ENCODE measurements at regions not wholly inside any gene's neighbourhood (a gene's known extent, or its start where the extent isn't known, plus 50 kb on each side); places are given as distances from the start of the nearest gene placed in this dataset.
A peak's percentile ranks its signal among the peaks of the same experiment; 100 is the strongest.

- Histone ChIP-seq H3K4me3 (ENCODE audit: low read length) (no peak overlapping the region), H3K27ac (ENCODE audit: low read length) (no peak overlapping the region), H3K9me3 (replicated peaks; ENCODE audit: control insufficient read depth, low read depth, low read length) (no peaks in the 10 kb centered on the region), H3K36me3 (ENCODE audit: control insufficient read depth, insufficient read depth, low read length) (no peaks in the 10 kb centered on the region), H3K4me1 (ENCODE audit: control insufficient read depth, insufficient read depth, low read length) (peaks cover 3% of the 10 kb centered on the region), H3K27me3 (ENCODE audit: control insufficient read depth, insufficient read depth, low read length) (no peaks in the 10 kb centered on the region)
- no peak for DNase-seq
Observed at GRCh38 chr1:157893686-157894085, 52.1 kb upstream of the CD5L start.

- H3K36me3 ChIP-seq (ENCODE audit: control insufficient read depth, insufficient read depth, low read length), result no peaks in the 10 kb centered on the region
- WGBS (ENCODE audit: insufficient coverage), result 50% methylated on average over 2 of the region's 5 CpGs
- no peaks in the 10 kb centered on the region for H3K9me3 ChIP-seq (replicated peaks; ENCODE audit: control insufficient read depth, low read depth, low read length)
- H3K4me3 ChIP-seq (ENCODE audit: low read length), result no peak overlapping the region
- peak; percentile 80 for DNase-seq
- H3K27ac ChIP-seq (ENCODE audit: low read length), result no peak overlapping the region
- peaks cover 3% of the 10 kb centered on the region for H3K4me1 ChIP-seq (ENCODE audit: control insufficient read depth, insufficient read depth, low read length)
- no peaks in the 10 kb centered on the region for H3K27me3 ChIP-seq (ENCODE audit: control insufficient read depth, insufficient read depth, low read length)
Observed at GRCh38 chr1:157894613-157895165, 53.1 kb upstream of the CD5L start.

- H3K27ac ChIP-seq (ENCODE audit: low read length), result no peak overlapping the region
- H3K4me3 ChIP-seq (ENCODE audit: low read length), result no peak overlapping the region
- 75% methylated on average over 1 of the region's 1 CpG for WGBS (ENCODE audit: insufficient coverage)
- no peaks in the 10 kb centered on the region for H3K36me3 ChIP-seq (ENCODE audit: control insufficient read depth, insufficient read depth, low read length)
- H3K27me3 ChIP-seq (ENCODE audit: control insufficient read depth, insufficient read depth, low read length), result no peaks in the 10 kb centered on the region
- no peaks in the 10 kb centered on the region for H3K4me1 ChIP-seq (ENCODE audit: control insufficient read depth, insufficient read depth, low read length)
- no peak for DNase-seq
- peaks cover 4% of the 10 kb centered on the region for H3K9me3 ChIP-seq (replicated peaks; ENCODE audit: control insufficient read depth, low read depth, low read length)
Observed at GRCh38 chr1:157910270-157910669, 68.7 kb upstream of the CD5L start.

- no peak for DNase-seq
- Histone ChIP-seq H3K4me1 (ENCODE audit: control insufficient read depth, insufficient read depth, low read length) (no peaks in the 10 kb centered on the region), H3K27me3 (ENCODE audit: control insufficient read depth, insufficient read depth, low read length) (no peaks in the 10 kb centered on the region), H3K9me3 (replicated peaks; ENCODE audit: control insufficient read depth, low read depth, low read length) (no peaks in the 10 kb centered on the region), H3K27ac (ENCODE audit: low read length) (no peak overlapping the region), H3K4me3 (ENCODE audit: low read length) (no peak overlapping the region), H3K36me3 (ENCODE audit: control insufficient read depth, insufficient read depth, low read length) (no peaks in the 10 kb centered on the region)
- WGBS (ENCODE audit: insufficient coverage), result no CpG with 5 or more reads among the region's 3 CpGs
Observed at GRCh38 chr1:157915859-157916258, 74.3 kb upstream of the CD5L start.

- DNase-seq, result no peak
- H3K27me3 ChIP-seq (ENCODE audit: control insufficient read depth, insufficient read depth, low read length), result no peaks in the 10 kb centered on the region
- no CpG with 5 or more reads among the region's 1 CpG for WGBS (ENCODE audit: insufficient coverage)
- H3K4me1 ChIP-seq (ENCODE audit: control insufficient read depth, insufficient read depth, low read length), result no peaks in the 10 kb centered on the region
- H3K36me3 ChIP-seq (ENCODE audit: control insufficient read depth, insufficient read depth, low read length), result no peaks in the 10 kb centered on the region
- no peaks in the 10 kb centered on the region for H3K9me3 ChIP-seq (replicated peaks; ENCODE audit: control insufficient read depth, low read depth, low read length)
- H3K4me3 ChIP-seq (ENCODE audit: low read length), result no peak overlapping the region
- no peak overlapping the region for H3K27ac ChIP-seq (ENCODE audit: low read length)
Observed at GRCh38 chr1:157916887-157917570, 75.4 kb upstream of the CD5L start.

- no CpG with 5 or more reads among the region's 2 CpGs for WGBS (ENCODE audit: insufficient coverage)
- no peak for DNase-seq
- Histone ChIP-seq H3K4me3 (ENCODE audit: low read length) (no peak overlapping the region), H3K27me3 (ENCODE audit: control insufficient read depth, insufficient read depth, low read length) (peaks cover 4% of the 10 kb centered on the region), H3K36me3 (ENCODE audit: control insufficient read depth, insufficient read depth, low read length) (no peaks in the 10 kb centered on the region), H3K4me1 (ENCODE audit: control insufficient read depth, insufficient read depth, low read length) (no peaks in the 10 kb centered on the region), H3K9me3 (replicated peaks; ENCODE audit: control insufficient read depth, low read depth, low read length) (no peaks in the 10 kb centered on the region), H3K27ac (ENCODE audit: low read length) (no peak overlapping the region)
Observed at GRCh38 chr1:157920748-157921147, 72.7 kb upstream of the KIRREL1 start.

GRCh38 chr1:157925419-157926166 is 67.9 kb upstream of the KIRREL1 start:
- H3K9me3 ChIP-seq (replicated peaks; ENCODE audit: control insufficient read depth, low read depth, low read length), result no peaks in the 10 kb centered on the region
- no peaks in the 10 kb centered on the region for H3K36me3 ChIP-seq (ENCODE audit: control insufficient read depth, insufficient read depth, low read length)
- no peak for DNase-seq
- 89% methylated on average over 31 of the region's 34 CpGs for WGBS (ENCODE audit: insufficient coverage)
- no peaks in the 10 kb centered on the region for H3K4me1 ChIP-seq (ENCODE audit: control insufficient read depth, insufficient read depth, low read length)
- no peak overlapping the region for H3K27ac ChIP-seq (ENCODE audit: low read length)
- peaks cover 4% of the 10 kb centered on the region for H3K27me3 ChIP-seq (ENCODE audit: control insufficient read depth, insufficient read depth, low read length)
- H3K4me3 ChIP-seq (ENCODE audit: low read length), result no peak overlapping the region

GRCh38 chr1:157932069-157932468 is 61.4 kb upstream of the KIRREL1 start:
- Histone ChIP-seq H3K9me3 (replicated peaks; ENCODE audit: control insufficient read depth, low read depth, low read length) (no peaks in the 10 kb centered on the region), H3K4me1 (ENCODE audit: control insufficient read depth, insufficient read depth, low read length) (no peaks in the 10 kb centered on the region), H3K36me3 (ENCODE audit: control insufficient read depth, insufficient read depth, low read length) (no peaks in the 10 kb centered on the region), H3K4me3 (ENCODE audit: low read length) (no peak overlapping the region), H3K27me3 (ENCODE audit: control insufficient read depth, insufficient read depth, low read length) (no peaks in the 10 kb centered on the region), H3K27ac (ENCODE audit: low read length) (no peak overlapping the region)
- no peak for DNase-seq

GRCh38 chr1:157937744-157938143 is 55.7 kb upstream of the KIRREL1 start:
- Histone ChIP-seq H3K27me3 (ENCODE audit: control insufficient read depth, insufficient read depth, low read length) (peaks cover 5% of the 10 kb centered on the region), H3K4me1 (ENCODE audit: control insufficient read depth, insufficient read depth, low read length) (no peaks in the 10 kb centered on the region), H3K36me3 (ENCODE audit: control insufficient read depth, insufficient read depth, low read length) (no peaks in the 10 kb centered on the region), H3K4me3 (ENCODE audit: low read length) (no peak overlapping the region), H3K9me3 (replicated peaks; ENCODE audit: control insufficient read depth, low read depth, low read length) (no peaks in the 10 kb centered on the region), H3K27ac (ENCODE audit: low read length) (no peak overlapping the region)
- no CpG with 5 or more reads among the region's 2 CpGs for WGBS (ENCODE audit: insufficient coverage)
- DNase-seq, result peak; percentile 25

GRCh38 chr1:157941939-157942338 is 51.5 kb upstream of the KIRREL1 start:
- WGBS (ENCODE audit: insufficient coverage), result 78% methylated on average over 2 of the region's 5 CpGs

More at GRCh38 chr1:157941939-157942338, 51.5 kb upstream of the KIRREL1 start:
- H3K27ac ChIP-seq (ENCODE audit: low read length), result no peak overlapping the region
- H3K27me3 ChIP-seq (ENCODE audit: control insufficient read depth, insufficient read depth, low read length), result peaks cover 5% of the 10 kb centered on the region
- H3K4me3 ChIP-seq (ENCODE audit: low read length), result no peak overlapping the region
- H3K4me1 ChIP-seq (ENCODE audit: control insufficient read depth, insufficient read depth, low read length), result no peaks in the 10 kb centered on the region
- no peaks in the 10 kb centered on the region for H3K9me3 ChIP-seq (replicated peaks; ENCODE audit: control insufficient read depth, low read depth, low read length)
- DNase-seq, result no peak
- H3K36me3 ChIP-seq (ENCODE audit: control insufficient read depth, insufficient read depth, low read length), result no peaks in the 10 kb centered on the region
